HepG2 (cell line): ENCODE measurements at regions not wholly inside any gene's neighbourhood (a gene's known extent, or its start where the extent isn't known, plus 50 kb on each side); places are given as distances from the start of the nearest gene placed in this dataset.
A peak's percentile ranks its signal among the peaks of the same experiment; 100 is the strongest.

Experiments
- ATAC-seq: fragments of 200-7000 bp; cut with Tn5 transposase; 3 replicates; pipeline ENCODE4 v1.9.1; 2020; ENCODE audit warnings: mild to moderate bottlenecking, moderate library complexity
- BruUV-seq: library from RNA; stranded (reverse); fragments of 400-500 nt; replicated peaks from 2 replicates; lab custom pipeline; 2021; lab: Mats Ljungman, UMichigan
- CTCF ChIA-PET: fragments of 300-600 bp; formaldehyde crosslinking; extraction: SDS; loops from one replicate; lab custom pipeline; 2021; ENCODE audit warnings: low total read pairs, inconsistent platforms, low intra/inter-chr PET ratio; lab: Yijun Ruan, JAX
- POLR2A ChIA-PET: fragments of 350-600 bp; sonication (Branson Sonifier 250); formaldehyde crosslinking; loops from one replicate; lab custom pipeline; 2020; ENCODE audit warnings: antibody characterized with exemption, inconsistent platforms; lab: Yijun Ruan, JAX
- DNase-seq: peaks from one replicate; pipeline ENCODE4 v3.0.0-alpha.2; 2015; ENCODE audit warnings: low spot score
- FAIRE-seq: peaks from 3 replicates; lab custom pipeline; 2011; peaks lifted over from hg19 to GRCh38; lab: Jason Lieb, UNC
- H2AFZ ChIP-seq: one replicate; pipeline ENCODE4 v1.6.1; 2011; ENCODE audit warnings: low read length, inconsistent platforms
- H3K27ac ChIP-seq: fragments of 300-600 bp; 3 replicates; pipeline ENCODE4 v1.8.0; 2011; ENCODE audit warnings: mixed run types, mild to moderate bottlenecking, mixed read lengths, low read length, inconsistent platforms; ENCODE audit not compliant: insufficient read depth; ENCODE audit errors: extremely low read length
- H3K27me3 ChIP-seq, 2 experiments: fragments of 200-600 bp in 1 of 2; 2 replicates in 1 of 2; 3 replicates in 1 of 2; pipeline versions ENCODE4 v1.6.0 to v1.8.0; 2011; ENCODE audit warnings: low read length in 2 of 2, mild to moderate bottlenecking in 2 of 2, moderate library complexity in 2 of 2, inconsistent platforms in 1 of 2; ENCODE audit not compliant: insufficient read depth in 2 of 2, control insufficient read depth in 1 of 2
- H3K36me3 ChIP-seq, 2 experiments: fragments of 200-600 bp in 1 of 2; replicated peaks in 1 of 2; 2 replicates in 1 of 2; 3 replicates in 1 of 2; pipeline versions ENCODE4 v1.5.1 to v1.8.0; 2011; ENCODE audit warnings: low read length in 2 of 2, inconsistent platforms in 1 of 2; ENCODE audit not compliant: insufficient read depth in 2 of 2, control insufficient read depth in 1 of 2
- H3K4me1 ChIP-seq: 2 replicates; pipeline ENCODE4 v1.5.1; 2012; ENCODE audit warnings: low read length, inconsistent platforms; ENCODE audit not compliant: insufficient read depth
- H3K4me2 ChIP-seq: 2 replicates; pipeline ENCODE4 v1.6.0; 2011; ENCODE audit warnings: low read depth, low read length, inconsistent platforms
- H3K4me3 ChIP-seq, 3 experiments: fragments of 200-600 bp in 1 of 3; sonication (generic), shearing (Covaris generic) in 1 of 3; replicated peaks in 1 of 3; 2 replicates each; pipeline ENCODE4 v1.5.1; 2011 to 2016; ENCODE audit warnings: low read length in 3 of 3, inconsistent platforms in 2 of 3, low read depth in 2 of 3, mild to moderate bottlenecking in 2 of 3, control low read depth in 1 of 3, mixed read lengths in 1 of 3; ENCODE audit not compliant: insufficient read depth in 1 of 3
- H3K79me2 ChIP-seq: one replicate; pipeline ENCODE4 v1.6.1; 2011; ENCODE audit warnings: low read length, inconsistent platforms; ENCODE audit not compliant: insufficient read depth
- H3K9ac ChIP-seq: 2 replicates; pipeline ENCODE4 v1.6.0; 2011; ENCODE audit warnings: mild to moderate bottlenecking, low read depth, low read length, inconsistent platforms; ENCODE audit not compliant: insufficient read depth
- H3K9me3 ChIP-seq: 2 replicates; pipeline ENCODE4 v1.5.1; 2012; ENCODE audit warnings: mild to moderate bottlenecking, low read length
- H4K20me1 ChIP-seq: 2 replicates; pipeline ENCODE4 v1.6.0; 2011; ENCODE audit warnings: inconsistent platforms, mild to moderate bottlenecking, low read length, moderate library complexity; ENCODE audit not compliant: insufficient read depth
- ARID4A ChIP-seq: sonication (generic); formaldehyde crosslinking; IDR thresholded peaks from 2 replicates; pipeline ENCODE4 v1.5.0; 2020; ENCODE audit warnings: mild to moderate bottlenecking, missing genetic modification reagents, borderline replicate concordance
- ARID5B ChIP-seq: IDR thresholded peaks from 2 replicates; pipeline ENCODE4 v1.4.0; 2020; ENCODE audit warnings: mild to moderate bottlenecking, missing genetic modification reagents
- GATAD2A ChIP-seq: IDR thresholded peaks from 2 replicates; pipeline ENCODE4 v1.6.1; 2016
- HOXA5 ChIP-seq: sonication (generic); formaldehyde crosslinking; IDR thresholded peaks from 2 replicates; pipeline ENCODE4 v1.4.0; 2020; ENCODE audit warnings: missing genetic modification reagents
- KMT2A ChIP-seq: sonication (generic); formaldehyde crosslinking; IDR thresholded peaks from 2 replicates; pipeline ENCODE4 v1.4.0; 2020; ENCODE audit warnings: missing genetic modification reagents
- SALL1 ChIP-seq: sonication (generic); formaldehyde crosslinking; IDR thresholded peaks from 2 replicates; pipeline ENCODE4 v1.8.0; 2022; ENCODE audit warnings: mild to moderate bottlenecking, missing genetic modification reagents
- SP1 ChIP-seq, 2 experiments: fragments of 450-650 bp in 1 of 2; sonication (generic) in 1 of 2; formaldehyde crosslinking in 1 of 2; IDR thresholded peaks; 2 replicates each; pipeline versions ENCODE4 v1.4.0 to v1.6.1; 2016 to 2020; ENCODE audit warnings: missing genetic modification reagents in 1 of 2
- TP53 ChIP-seq: sonication (generic); formaldehyde crosslinking; conservative IDR thresholded peaks from 2 replicates; pipeline ENCODE4 v1.4.0; 2020; ENCODE audit warnings: missing genetic modification reagents
- ZBTB34 ChIP-seq: sonication (generic); formaldehyde crosslinking; IDR thresholded peaks from 2 replicates; pipeline ENCODE4 v1.8.0; 2022; ENCODE audit warnings: mild to moderate bottlenecking, missing genetic modification reagents
- ZC3H13 ChIP-seq: sonication (generic); formaldehyde crosslinking; IDR thresholded peaks from 2 replicates; pipeline ENCODE4 v1.8.1; 2023; ENCODE audit warnings: mild to moderate bottlenecking, missing genetic modification reagents, moderate library complexity
- ZFYVE20 ChIP-seq: sonication (generic); formaldehyde crosslinking; IDR thresholded peaks from 2 replicates; pipeline ENCODE4 v1.8.0; 2023; ENCODE audit warnings: low read depth, mild to moderate bottlenecking, moderate library complexity, missing genetic modification reagents, borderline replicate concordance
- ZNF101 ChIP-seq: sonication (generic); formaldehyde crosslinking; IDR thresholded peaks from 2 replicates; pipeline ENCODE4 v1.4.0; 2020; ENCODE audit warnings: mild to moderate bottlenecking, low read depth, missing genetic modification reagents, borderline replicate concordance
- ZNF883 ChIP-seq: sonication (generic); formaldehyde crosslinking; IDR thresholded peaks from 2 replicates; pipeline ENCODE4 v1.5.1; 2020; ENCODE audit warnings: mild to moderate bottlenecking, missing genetic modification reagents; ENCODE audit errors: not compliant biosample characterization
- WGBS: methylation state at CpG from one replicate; pipeline ENCODE4 v1.1.6; 2017; ENCODE audit warnings: low lambda C conversion rate; 5-methylcytosine and 5-hydroxymethylcytosine counted together
- in situ Hi-C: cut with HindIII; loops from 2 replicates; pipeline ENCODE4 v1.10.0; 2017; ENCODE audit warnings: low pct_unique_long_range_greater_than_20kb; ENCODE audit not compliant: extremely low pct_ligation_motif_present
- intact Hi-C: fragments of 100-400 bp; cut with micrococcal nuclease; formaldehyde crosslinking; loops from one replicate; pipeline ENCODE4 v1.10.0; 2022; ENCODE audit not compliant: unreplicated experiment

- peak; percentile 93 for TF ChIP-seq ARID5B (CRISPR knock-in tag)
- no peak for TF ChIP-seq TP53 (CRISPR knock-in tag)
- TF ChIP-seq GATAD2A, result peak; percentile 88
- 0 out of 2 replicates have a peak, but pooled peaks have one; percentile 19 for TF ChIP-seq ZBTB34
- TF ChIP-seq ZNF883 (CRISPR knock-in tag), result no peak
- TF ChIP-seq, all 625 proteins: peak for 127
These were observed 238.8 kb downstream of the BAMBI start (continued) for GRCh38 chr10:28915989-28916588.

GRCh38 chr10:28920091-28920490, 242.8 kb downstream of the BAMBI start:
- intact Hi-C loops (no loop called here), in situ Hi-C loops (no loop called here)
- ChIA-PET CTCF (no interaction called here), POLR2A (no interaction called here)
- peaks cover 36% of the 10 kb centered on the region for H3K4me1 ChIP-seq
- H3K4me2 ChIP-seq, result no peak overlapping the region
- whole genome bisulfite sequencing, result 92% methylated on average over 3 of the region's 3 CpGs
- H3K4me3 ChIP-seq, result no peak overlapping the region
- H4K20me1 ChIP-seq, result no peaks in the 10 kb centered on the region
- no peak overlapping the region for H3K27ac ChIP-seq
- no TSS peak for BruUV-seq
- no peak overlapping the region for H2AFZ ChIP-seq
- H3K9me3 ChIP-seq, result no peaks in the 10 kb centered on the region
- ATAC-seq, result no peak
- no peak overlapping the region for H3K9ac ChIP-seq
- H3K27me3 ChIP-seq, result no peaks in the 10 kb centered on the region
- no peak for TF ChIP-seq ZNF101 (CRISPR knock-in tag)
- no peak for TF ChIP-seq KMT2A (CRISPR knock-in tag)
- no peak for TF ChIP-seq SP1 (IDR thresholded peaks at IDR 0.05)
- TF ChIP-seq SP1 (CRISPR knock-in tag; IDR thresholded peaks at IDR 0.05), result no peak
- no peak for TF ChIP-seq ARID4A
- TF ChIP-seq SALL1 (CRISPR knock-in tag), result no peak
- no peak for TF ChIP-seq HOXA5 (CRISPR knock-in tag)
- no peak for TF ChIP-seq ZC3H13 (CRISPR knock-in tag)
- no peak for TF ChIP-seq ZFYVE20
- H3K36me3 ChIP-seq, result no peaks in the 10 kb centered on the region
- no peaks in the 10 kb centered on the region for H3K79me2 ChIP-seq
- DNase-seq, result no peak
- no peak for FAIRE-seq
